Panc1 (cell line): ENCODE measurements at regions not wholly inside any gene's neighbourhood (a gene's known extent, or its start where the extent isn't known, plus 50 kb on each side); places are given as distances from the start of the nearest gene placed in this dataset.

Experiments used
- ATAC-seq: fragments of 200-7000 bp; cut with Tn5 transposase; 2 replicates; pipeline ENCODE4 v1.9.1; 2020; ENCODE audit warnings: mild to moderate bottlenecking, moderate library complexity
- BruUV-seq: library from RNA; stranded (reverse); fragments of 400-500 nt; replicated peaks from 2 replicates; lab custom pipeline; 2021; lab: Mats Ljungman, UMichigan
- CTCF ChIA-PET: fragments of 300-600 bp; sonication (Branson Sonifier 250); formaldehyde crosslinking; loops from one replicate; lab custom pipeline; 2022; ENCODE audit warnings: antibody characterized with exemption; lab: Charles Lee
- POLR2A ChIA-PET: fragments of 300-600 bp; sonication (Branson Sonifier 250); formaldehyde crosslinking; loops from one replicate; lab custom pipeline; 2022; ENCODE audit warnings: antibody characterized with exemption; lab: Charles Lee
- DNase-seq: peaks from one replicate; pipeline ENCODE4 v3.0.0-alpha.2; 2010; ENCODE audit warnings: low read depth, low spot score
- H3K27ac ChIP-seq: 2 replicates; pipeline ENCODE4 v1.5.1; 2011; ENCODE audit warnings: mild to moderate bottlenecking, low read length, inconsistent platforms
- H3K27me3 ChIP-seq: fragments of 200-500 bp; sonication (Bioruptor generic); 2 replicates; pipeline ENCODE4 v1.6.0; 2014; ENCODE audit warnings: low read length, inconsistent platforms; ENCODE audit not compliant: control insufficient read depth, insufficient read depth
- H3K36me3 ChIP-seq: fragments of 200-500 bp; sonication (Bioruptor generic); 2 replicates; pipeline ENCODE4 v1.5.1; 2014; ENCODE audit warnings: inconsistent platforms, mild to moderate bottlenecking, low read length, moderate library complexity; ENCODE audit not compliant: control insufficient read depth, insufficient read depth
- H3K4me1 ChIP-seq: 2 replicates; pipeline ENCODE4 v1.5.1; 2011; ENCODE audit warnings: inconsistent platforms, mild to moderate bottlenecking, low read length, moderate library complexity; ENCODE audit not compliant: control insufficient read depth, insufficient read depth
- H3K4me3 ChIP-seq, 2 experiments: 2 replicates each; pipeline ENCODE4 v1.5.1; 2011 to 2012; ENCODE audit warnings: low read depth in 2 of 2, low read length in 2 of 2, mild to moderate bottlenecking in 2 of 2, inconsistent platforms in 1 of 2, moderate library complexity in 1 of 2
- H3K9me3 ChIP-seq: fragments of 200-500 bp; sonication (Bioruptor generic); 2 replicates; pipeline ENCODE4 v1.5.1; 2014; ENCODE audit warnings: low read depth, mild to moderate bottlenecking, inconsistent platforms, low read length, moderate library complexity; ENCODE audit not compliant: control insufficient read depth, insufficient read depth
- CTCF ChIP-seq: fragments of 450-650 bp; IDR thresholded peaks from 2 replicates; pipeline ENCODE4 v1.5.1; 2017; ENCODE audit warnings: mild to moderate bottlenecking
- POLR2AphosphoS5 ChIP-seq: IDR thresholded peaks from 2 replicates; pipeline ENCODE4 v1.6.1; 2012; ENCODE audit warnings: mild to moderate bottlenecking, low read depth, low read length, moderate library complexity
- REST ChIP-seq, 2 experiments: IDR thresholded peaks; 2 replicates each; pipeline ENCODE4 v1.6.1; 2011 to 2012; ENCODE audit warnings: low read depth in 2 of 2, control low read depth in 1 of 2, low read length in 1 of 2, mild to moderate bottlenecking in 1 of 2, moderate library complexity in 1 of 2; ENCODE audit not compliant: insufficient read depth in 1 of 2
- SIN3A ChIP-seq: IDR thresholded peaks from 2 replicates; pipeline ENCODE4 v1.6.1; 2012; ENCODE audit warnings: low read depth, mild to moderate bottlenecking, low read length, moderate library complexity, borderline replicate concordance; ENCODE audit not compliant: insufficient read depth
- TCF7L2 ChIP-seq: IDR thresholded peaks from 2 replicates; pipeline ENCODE4 v1.6.1; 2011; ENCODE audit warnings: mild to moderate bottlenecking, low read depth, low read length, inconsistent platforms
- in situ Hi-C: cut with HindIII; loops from 2 replicates; pipeline ENCODE4 v1.10.0; 2016; ENCODE audit warnings: low sequenced_read_pairs, low pct_unique_long_range_greater_than_20kb
- intact Hi-C: fragments of 100-400 bp; cut with micrococcal nuclease; formaldehyde crosslinking; loops from one replicate; pipeline ENCODE4 v1.10.0; 2022; ENCODE audit not compliant: unreplicated experiment

GRCh38 chr3:31103181-31103580, 208.7 kb upstream of the GADL1 start:
- BruUV-seq, result no TSS peak
- H3K9me3 ChIP-seq, result no peaks in the 10 kb centered on the region
- in situ Hi-C loops, result no loop called here
- H3K27me3 ChIP-seq, result no peaks in the 10 kb centered on the region
- no peak overlapping the region for H3K4me3 ChIP-seq
- no peaks in the 10 kb centered on the region for H3K36me3 ChIP-seq
- no peak for DNase-seq
- TF ChIP-seq POLR2AphosphoS5 (no peak), TCF7L2 (no peak), CTCF (no peak), SIN3A (no peak), REST (IDR thresholded peaks at IDR 0.05; ENCODE audit: insufficient read depth in 1 of 2, low read depth in 2 of 2, low read length in 1 of 2) (no peak)
- intact Hi-C loops, result no loop called here
- no peaks in the 10 kb centered on the region for H3K4me1 ChIP-seq
- ChIA-PET CTCF (no interaction called here), POLR2A (no interaction called here)
- no peak overlapping the region for H3K27ac ChIP-seq
- ATAC-seq, result no peak

GRCh38 chr3:31103623-31104180, 209.2 kb upstream of the GADL1 start:
- CTCF ChIA-PET, result no interaction called here

More at GRCh38 chr3:31103623-31104180, 209.2 kb upstream of the GADL1 start:
- Histone ChIP-seq H3K4me3 (no peak overlapping the region), H3K27ac (no peak overlapping the region), H3K27me3 (no peaks in the 10 kb centered on the region), H3K9me3 (no peaks in the 10 kb centered on the region), H3K4me1 (no peaks in the 10 kb centered on the region), H3K36me3 (no peaks in the 10 kb centered on the region)
- intact Hi-C loops, result no loop called here
- ATAC-seq (no peak), DNase-seq (no peak)
- POLR2A ChIA-PET, result no interaction called here
- in situ Hi-C loops, result no loop called here
- no TSS peak for BruUV-seq
- TF ChIP-seq REST (IDR thresholded peaks at IDR 0.05; ENCODE audit: insufficient read depth in 1 of 2, low read depth in 2 of 2, low read length in 1 of 2) (no peak), SIN3A (no peak), TCF7L2 (no peak), CTCF (no peak), POLR2AphosphoS5 (no peak)
